Loucy (cell line): ENCODE measurements at regions not wholly inside any gene's neighbourhood (a gene's known extent, or its start where the extent isn't known, plus 50 kb on each side); places are given as distances from the start of the nearest gene placed in this dataset.

Source experiments
- H2AFZ ChIP-seq: fragments of 200-600 bp; sonication (generic); 2 replicates; pipeline ENCODE4 v1.6.0; 2016; ENCODE audit warnings: antibody characterized with exemption, mild to moderate bottlenecking, low read length, moderate library complexity
- H3F3A ChIP-seq: fragments of 200-600 bp; 2 replicates; pipeline ENCODE4 v1.6.0; 2016; ENCODE audit warnings: antibody characterized with exemption, low read depth, mild to moderate bottlenecking
- H3K27me3 ChIP-seq: fragments of 200-600 bp; sonication (generic); 2 replicates; pipeline ENCODE4 v1.6.1; 2014; ENCODE audit warnings: low read length, mild to moderate bottlenecking; ENCODE audit not compliant: insufficient read depth, poor library complexity, severe bottlenecking
- H3K36me3 ChIP-seq: fragments of 200-600 bp; sonication (generic); 2 replicates; pipeline ENCODE4 v1.6.1; 2016; ENCODE audit warnings: low read length; ENCODE audit not compliant: insufficient read depth
- H3K4me1 ChIP-seq: fragments of 200-600 bp; sonication (generic); 2 replicates; pipeline ENCODE4 v1.5.1; 2014; ENCODE audit warnings: low read length, mild to moderate bottlenecking; ENCODE audit not compliant: insufficient read depth, poor library complexity, severe bottlenecking
- H3K4me2 ChIP-seq: fragments of 200-600 bp; sonication (generic); 2 replicates; pipeline ENCODE4 v1.6.0; 2014; ENCODE audit warnings: antibody characterized with exemption, low read length, low read depth, mild to moderate bottlenecking; ENCODE audit not compliant: poor library complexity, severe bottlenecking
- H3K4me3 ChIP-seq: fragments of 200-600 bp; sonication (generic); 2 replicates; pipeline ENCODE4 v1.5.1; 2014; ENCODE audit warnings: low read length, mild to moderate bottlenecking, mixed read lengths; ENCODE audit not compliant: poor library complexity, severe bottlenecking
- H3K79me2 ChIP-seq: fragments of 200-600 bp; sonication (generic); 2 replicates; pipeline ENCODE4 v1.6.1; 2014; ENCODE audit warnings: low read length; ENCODE audit not compliant: insufficient read depth
- H3K9ac ChIP-seq: fragments of 200-600 bp; sonication (generic); 2 replicates; pipeline ENCODE4 v1.6.0; 2014; ENCODE audit warnings: mild to moderate bottlenecking, low read depth, low read length, moderate library complexity; ENCODE audit not compliant: poor library complexity, severe bottlenecking
- H3K9me2 ChIP-seq: fragments of 200-600 bp; sonication (generic); replicated peaks from 2 replicates; pipeline ENCODE4 v1.6.1; 2016; ENCODE audit warnings: low read depth, low read length, mixed read lengths
- H3K9me3 ChIP-seq: fragments of 200-600 bp; sonication (generic); 2 replicates; pipeline ENCODE4 v1.6.1; 2014; ENCODE audit warnings: mild to moderate bottlenecking, antibody characterized with exemption, low read length, low read depth; ENCODE audit not compliant: insufficient read depth
- H4K20me1 ChIP-seq: fragments of 200-600 bp; sonication (generic); 2 replicates; pipeline ENCODE4 v1.6.0; 2014; ENCODE audit warnings: antibody characterized with exemption, low read length, mild to moderate bottlenecking; ENCODE audit not compliant: insufficient read depth, poor library complexity, severe bottlenecking
- EZH2phosphoT487 ChIP-seq: fragments of 200-600 bp; IDR thresholded peaks from 2 replicates; pipeline ENCODE4 v1.6.1; 2018; ENCODE audit warnings: antibody characterized with exemption, mild to moderate bottlenecking, moderate library complexity, borderline replicate concordance
- TF ChIP-seq, protein P1 (sequence below): fragments of 200-600 bp; sonication (generic); conservative IDR thresholded peaks from 2 replicates; pipeline ENCODE4 v1.5.1; 2014; ENCODE audit warnings: mild to moderate bottlenecking, antibody characterized with exemption, low read length

DNA sequence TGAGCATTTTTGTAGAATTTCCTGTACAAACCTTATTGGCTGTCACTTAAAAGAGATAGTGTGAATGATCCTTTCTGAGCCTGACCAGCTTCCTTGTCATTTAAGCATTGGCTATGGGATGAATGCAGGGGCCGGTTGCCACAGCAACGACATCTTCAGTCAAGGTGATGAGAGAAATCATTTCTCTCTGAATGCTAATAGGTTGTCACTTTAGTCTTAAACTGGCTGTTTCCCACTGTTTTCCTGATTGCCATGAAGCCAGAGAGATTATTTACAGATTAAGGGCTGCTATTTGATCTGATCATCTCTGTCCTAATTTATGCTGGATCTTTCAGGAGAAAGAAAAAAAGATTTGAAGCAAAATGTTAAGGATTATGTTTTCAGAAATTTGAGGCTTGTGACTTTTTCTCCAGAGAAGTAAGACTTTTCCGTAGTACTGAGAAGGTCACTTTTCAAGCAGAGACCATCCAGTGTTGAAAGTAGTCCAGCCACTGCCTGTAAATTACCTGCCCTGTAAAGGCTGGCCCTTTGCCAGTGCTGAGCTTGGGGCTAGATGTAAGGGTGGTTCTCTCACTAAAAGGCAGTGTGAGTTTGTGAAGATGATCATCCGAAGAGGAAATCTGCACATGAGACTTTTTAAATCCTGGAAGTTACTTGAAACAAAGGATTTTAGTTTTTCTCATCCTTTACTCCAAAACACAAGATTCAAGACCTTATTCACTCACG is 235.6 kb downstream of the DACT1 start:
- H3K4me1 ChIP-seq: no peaks in the 10 kb centered on the region
- no peak overlapping the region for H3K4me2 ChIP-seq
- no peak overlapping the region for H3K4me3 ChIP-seq
- no peaks in the 10 kb centered on the region for H3K27me3 ChIP-seq
- H3K9me3 ChIP-seq: no peaks in the 10 kb centered on the region
- no peak overlapping the region for H3K9ac ChIP-seq
- H3F3A ChIP-seq: no peaks in the 10 kb centered on the region
- no peaks in the 10 kb centered on the region for H3K9me2 ChIP-seq
- H3K79me2 ChIP-seq: no peaks in the 10 kb centered on the region
- H3K36me3 ChIP-seq: no peaks in the 10 kb centered on the region
- H2AFZ ChIP-seq: no peak overlapping the region
- TF ChIP-seq, protein P1, sequence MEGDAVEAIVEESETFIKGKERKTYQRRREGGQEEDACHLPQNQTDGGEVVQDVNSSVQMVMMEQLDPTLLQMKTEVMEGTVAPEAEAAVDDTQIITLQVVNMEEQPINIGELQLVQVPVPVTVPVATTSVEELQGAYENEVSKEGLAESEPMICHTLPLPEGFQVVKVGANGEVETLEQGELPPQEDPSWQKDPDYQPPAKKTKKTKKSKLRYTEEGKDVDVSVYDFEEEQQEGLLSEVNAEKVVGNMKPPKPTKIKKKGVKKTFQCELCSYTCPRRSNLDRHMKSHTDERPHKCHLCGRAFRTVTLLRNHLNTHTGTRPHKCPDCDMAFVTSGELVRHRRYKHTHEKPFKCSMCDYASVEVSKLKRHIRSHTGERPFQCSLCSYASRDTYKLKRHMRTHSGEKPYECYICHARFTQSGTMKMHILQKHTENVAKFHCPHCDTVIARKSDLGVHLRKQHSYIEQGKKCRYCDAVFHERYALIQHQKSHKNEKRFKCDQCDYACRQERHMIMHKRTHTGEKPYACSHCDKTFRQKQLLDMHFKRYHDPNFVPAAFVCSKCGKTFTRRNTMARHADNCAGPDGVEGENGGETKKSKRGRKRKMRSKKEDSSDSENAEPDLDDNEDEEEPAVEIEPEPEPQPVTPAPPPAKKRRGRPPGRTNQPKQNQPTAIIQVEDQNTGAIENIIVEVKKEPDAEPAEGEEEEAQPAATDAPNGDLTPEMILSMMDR: no peak
- TF ChIP-seq EZH2phosphoT487: no peak
- H4K20me1 ChIP-seq: no peaks in the 10 kb centered on the region

DNA sequence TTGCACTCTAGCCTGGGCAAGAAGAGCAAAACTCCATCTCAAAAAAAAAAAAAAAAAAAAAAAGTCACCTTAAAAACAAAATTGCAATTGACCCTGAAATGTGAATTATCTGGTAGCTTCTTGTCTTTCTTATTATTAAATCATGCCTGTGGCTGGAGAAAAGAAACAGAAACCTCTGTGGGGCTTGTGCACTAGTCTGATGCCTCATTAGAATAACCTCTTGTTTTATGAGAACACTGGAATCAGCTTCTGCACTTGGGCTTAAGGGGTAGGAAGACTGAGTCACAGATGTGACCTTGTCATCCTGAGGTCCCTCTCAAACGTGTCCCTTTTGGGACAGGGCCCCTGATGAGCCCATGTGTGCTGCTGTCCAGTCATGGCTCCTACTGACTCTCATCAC is 237.9 kb downstream of the DACT1 start:
- Histone ChIP-seq H3K9me2 (no peaks in the 10 kb centered on the region), H2AFZ (no peak overlapping the region), H3K4me1 (no peaks in the 10 kb centered on the region), H3K9me3 (no peaks in the 10 kb centered on the region), H3K4me2 (no peak overlapping the region), H4K20me1 (no peaks in the 10 kb centered on the region), H3K4me3 (no peak overlapping the region), H3K27me3 (no peaks in the 10 kb centered on the region), H3F3A (no peaks in the 10 kb centered on the region), H3K36me3 (no peaks in the 10 kb centered on the region), H3K9ac (no peak overlapping the region), H3K79me2 (no peaks in the 10 kb centered on the region)
- TF ChIP-seq, protein P1: no peak
- TF ChIP-seq EZH2phosphoT487: no peak

DNA sequence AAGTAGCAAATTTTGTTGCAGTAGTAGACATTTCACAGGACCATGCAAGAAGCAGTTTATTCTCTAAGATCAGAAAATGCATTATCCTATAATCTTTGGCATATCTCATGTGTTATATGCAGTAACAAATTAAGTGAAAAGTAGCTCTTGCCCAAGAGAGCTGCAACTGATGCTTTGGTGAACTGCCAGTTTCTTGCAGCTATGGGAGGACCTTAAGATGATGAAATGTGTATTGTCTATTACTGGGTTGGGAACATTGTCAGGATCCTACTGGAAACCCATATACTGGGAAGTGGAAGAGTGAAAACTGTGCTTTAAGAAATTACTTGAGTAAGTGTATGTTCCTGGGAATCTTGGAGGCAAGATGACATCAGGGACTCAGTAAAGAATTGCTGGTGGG is 238.8 kb downstream of the DACT1 start:
- no peak overlapping the region for H3K4me2 ChIP-seq
- H3K4me3 ChIP-seq: no peak overlapping the region
- no peaks in the 10 kb centered on the region for H3K36me3 ChIP-seq
- H3F3A ChIP-seq: no peaks in the 10 kb centered on the region
- no peaks in the 10 kb centered on the region for H3K79me2 ChIP-seq
- no peaks in the 10 kb centered on the region for H3K4me1 ChIP-seq
- H3K9ac ChIP-seq: no peak overlapping the region
- H3K9me3 ChIP-seq: no peaks in the 10 kb centered on the region
- no peak overlapping the region for H2AFZ ChIP-seq
- TF ChIP-seq EZH2phosphoT487: no peak
- TF ChIP-seq, protein P1: no peak
- H3K27me3 ChIP-seq: no peaks in the 10 kb centered on the region
- no peaks in the 10 kb centered on the region for H4K20me1 ChIP-seq
- no peaks in the 10 kb centered on the region for H3K9me2 ChIP-seq
